Fibroblast of skin of scalp (primary cell): ENCODE measurements at regions not wholly inside any gene's neighbourhood (a gene's known extent, or its start where the extent isn't known, plus 50 kb on each side); places are given as distances from the start of the nearest gene placed in this dataset.
A peak's percentile ranks its signal among the peaks of the same experiment; 100 is the strongest.
"Not testable (repeated sequence)": the region's sequence is repeated elsewhere in the genome, so short reads cannot be mapped to it uniquely, and the experiment has no call there.

ENCODE experiments used
- DNase-seq: peaks from one replicate; pipeline ENCODE4 v3.0.0-alpha.2; 2013

DNA sequence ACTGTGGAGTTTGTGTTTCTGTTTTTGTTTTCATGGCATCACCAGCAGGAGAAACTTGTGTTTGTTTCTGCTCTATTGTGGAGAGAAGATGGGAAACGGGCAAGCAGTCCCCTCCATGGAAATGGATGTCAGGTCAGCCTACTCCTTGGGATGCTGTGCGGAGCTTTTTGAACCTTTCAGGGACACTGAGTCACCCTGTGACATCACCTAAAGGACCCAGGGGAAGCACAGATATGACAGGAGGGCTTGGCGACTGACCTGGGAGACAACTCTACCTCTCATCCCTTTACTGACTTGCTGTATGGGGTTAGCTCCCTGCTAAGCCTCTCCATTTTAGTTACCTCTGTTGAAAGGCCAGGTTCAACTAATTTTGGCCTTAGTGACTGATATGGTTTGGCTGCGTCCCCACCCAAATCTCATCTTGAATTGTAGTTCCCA lies 706.9 kb upstream of the TMEM132C start:
- no peak for DNase-seq

DNA sequence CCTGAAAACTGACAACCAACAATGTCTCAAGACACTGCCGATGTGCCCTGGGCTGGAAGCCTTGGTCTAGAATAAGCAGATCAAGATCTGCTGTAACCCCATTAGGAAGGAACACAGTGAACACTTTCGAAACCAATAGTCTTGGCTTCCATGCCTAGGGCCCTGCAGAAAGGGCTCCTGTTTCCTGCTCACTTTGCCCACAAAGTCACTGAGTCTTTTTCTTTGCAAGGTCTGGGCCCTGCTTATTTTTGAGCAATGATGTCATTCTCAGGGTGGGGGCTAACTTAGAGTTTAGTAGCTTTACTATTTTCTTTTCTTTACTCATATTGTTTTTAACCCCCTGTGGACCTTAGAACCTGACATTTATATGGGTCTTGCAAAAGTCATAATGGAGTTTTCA lies 704.2 kb upstream of the TMEM132C start:
- peak; percentile 8 for DNase-seq

DNA sequence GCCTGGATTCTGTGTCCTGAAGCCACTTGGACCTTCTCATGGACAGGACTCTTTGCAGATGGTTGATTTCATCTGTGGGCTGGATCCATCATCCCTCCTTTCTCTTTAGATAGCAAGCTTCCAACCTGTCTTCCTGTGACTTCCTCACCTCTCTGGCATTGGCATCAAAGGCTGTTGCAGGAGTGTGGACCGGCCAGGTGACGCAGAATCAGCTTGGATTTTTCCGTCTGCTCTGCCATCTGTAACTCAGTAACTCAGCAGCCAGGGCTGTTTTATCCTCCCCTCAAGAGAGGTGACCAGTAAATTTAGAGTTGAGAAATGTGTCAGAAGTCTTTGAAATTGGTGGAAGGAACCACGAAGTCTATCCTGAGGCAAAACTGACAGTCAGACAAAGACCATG lies 701.7 kb upstream of the TMEM132C start:
- no peak for DNase-seq

DNA sequence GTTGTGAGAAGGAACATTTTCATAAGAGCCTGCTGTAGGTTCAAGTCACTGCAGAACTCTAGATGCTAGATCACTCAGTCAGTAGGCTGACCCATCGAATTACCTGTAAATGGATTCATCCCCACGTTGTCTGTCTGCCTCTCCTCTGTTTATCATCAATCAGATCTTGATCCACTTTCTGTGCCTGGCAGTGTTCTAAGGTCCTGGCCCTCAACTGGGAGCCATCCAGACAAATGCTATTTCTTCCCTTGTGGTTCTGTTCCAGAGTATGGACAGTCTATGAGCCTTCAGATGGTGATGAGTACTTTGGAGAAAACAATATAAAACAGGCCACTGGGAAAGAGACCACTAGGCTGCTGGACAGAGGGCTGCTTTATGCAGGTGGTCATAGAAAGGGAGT lies 699.4 kb upstream of the TMEM132C start:
- no peak for DNase-seq

DNA sequence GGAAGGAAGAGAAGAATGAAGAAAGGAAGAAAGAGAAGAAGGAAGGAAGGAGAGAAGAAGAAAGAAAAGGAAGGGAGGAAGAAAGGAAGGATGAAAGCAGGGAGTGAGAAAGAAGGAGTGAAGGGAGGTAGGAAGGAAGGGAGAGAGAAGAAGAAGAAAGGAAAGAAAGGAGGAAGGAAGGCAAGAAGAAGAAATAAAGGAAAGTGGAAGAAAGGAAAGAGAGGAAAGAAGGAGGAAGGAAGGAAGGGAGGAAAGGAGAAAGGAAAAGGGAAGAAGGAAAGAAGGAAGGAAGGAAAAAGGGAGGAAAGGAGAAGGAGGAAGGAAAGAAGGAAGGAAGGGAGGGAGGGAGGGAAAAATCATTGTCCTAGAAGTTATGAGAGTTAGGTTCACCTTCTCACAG lies 696.6 kb upstream of the TMEM132C start:
- no peak for DNase-seq

DNA sequence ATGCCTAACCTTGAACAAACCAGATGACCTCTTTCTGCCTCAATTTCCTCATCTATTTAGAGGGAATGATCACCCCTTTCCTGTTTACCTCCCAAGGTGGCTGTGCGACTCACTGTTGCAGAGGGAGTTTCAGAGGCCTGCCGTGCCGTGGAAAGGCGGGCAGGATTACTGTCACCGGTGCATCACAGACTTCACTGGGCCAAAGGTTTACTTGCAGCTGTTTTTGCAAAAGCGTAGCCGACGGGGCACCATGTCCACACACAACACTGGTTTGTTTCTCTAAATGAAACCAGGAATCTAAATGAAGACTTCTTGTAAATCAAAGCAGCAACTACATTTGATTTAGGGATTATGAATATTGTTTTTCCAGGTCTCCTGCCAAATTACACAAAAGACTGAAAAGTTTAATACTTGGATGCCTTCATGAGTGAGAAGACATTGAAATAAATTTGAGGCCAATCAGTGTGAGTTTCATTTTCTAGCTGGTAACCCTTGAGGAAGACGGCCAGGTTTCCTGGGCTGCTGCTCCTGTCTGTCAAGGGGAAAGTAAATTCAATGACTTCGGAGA lies 696.1 kb upstream of the TMEM132C start:
- peak; percentile 15 for DNase-seq

DNA sequence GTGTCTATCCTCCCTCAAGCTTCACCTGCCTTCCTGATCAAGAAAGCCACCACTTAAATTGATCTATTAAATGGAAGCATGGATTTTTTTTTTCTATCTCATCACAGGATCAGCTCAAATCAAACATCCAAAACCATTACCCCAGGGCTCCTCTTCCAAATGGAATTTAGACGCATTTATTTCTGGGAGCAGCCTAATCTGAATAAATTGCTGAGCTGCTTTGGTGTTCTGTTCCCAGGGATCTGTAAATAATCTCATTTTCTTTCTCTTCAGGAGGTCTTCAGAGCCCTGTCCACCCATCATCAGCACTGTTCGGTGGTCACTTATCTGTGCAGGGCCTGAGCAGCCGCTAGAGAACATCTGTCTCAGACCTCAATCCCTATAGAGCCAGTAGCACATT lies 695.4 kb upstream of the TMEM132C start:
- DNase-seq: no peak

DNA sequence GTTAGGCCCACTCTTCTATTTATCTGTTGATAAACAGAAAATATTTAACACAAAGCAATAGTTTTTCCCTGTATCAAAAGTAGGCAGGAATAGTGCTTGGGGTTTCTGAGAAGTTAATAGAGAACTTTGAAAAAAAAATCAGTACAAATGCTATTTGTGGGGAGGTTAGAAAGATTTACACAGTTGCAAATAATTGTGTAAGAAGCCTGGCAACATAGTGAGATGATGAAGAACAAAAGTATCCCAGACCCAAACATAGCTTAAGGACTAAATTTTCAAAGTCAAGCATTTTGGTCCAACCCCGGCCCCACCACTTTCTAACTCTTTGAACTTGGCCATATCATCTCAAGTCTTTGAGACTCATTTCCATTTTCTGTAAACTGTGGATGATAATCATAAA lies 687.5 kb upstream of the TMEM132C start:
- no peak for DNase-seq

DNA sequence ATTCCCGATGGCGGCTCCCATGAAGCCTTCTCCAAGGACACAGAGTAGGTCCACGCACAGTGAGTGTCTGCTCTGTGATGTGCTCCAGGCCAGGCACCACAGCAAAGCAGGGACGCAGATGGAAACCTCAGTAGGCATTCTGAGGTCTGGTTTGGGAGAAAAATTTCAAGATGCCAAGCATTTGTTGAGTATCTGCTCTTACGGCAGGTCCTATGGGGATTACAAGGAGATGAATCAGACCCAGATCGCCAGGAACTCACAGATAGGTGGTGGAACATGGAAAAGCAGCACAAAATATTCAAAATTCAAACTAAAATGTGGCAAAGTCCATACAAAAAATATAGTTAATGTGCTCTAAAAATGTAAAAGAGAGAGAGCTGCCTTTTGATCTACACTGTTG lies 684.9 kb upstream of the TMEM132C start:
- DNase-seq: peak; percentile 31

DNA sequence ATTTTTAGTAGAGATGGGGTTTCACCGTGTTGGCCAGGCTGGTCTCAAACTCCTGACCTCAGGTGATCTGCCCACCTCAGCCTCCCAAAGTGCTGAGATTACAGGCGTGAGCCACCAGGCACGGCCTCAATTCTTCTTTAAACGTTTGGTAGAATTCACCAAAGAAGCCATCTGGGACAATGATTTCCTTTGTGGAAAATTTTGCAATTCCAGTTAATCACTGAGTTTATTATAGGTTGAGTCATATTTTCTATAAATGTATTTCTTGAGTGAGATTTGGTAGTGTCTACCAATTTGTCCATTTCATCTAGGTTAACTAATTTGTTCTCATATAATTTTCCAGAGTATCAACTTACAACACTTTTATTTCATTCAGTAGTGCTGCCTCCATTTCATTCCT lies 683.9 kb upstream of the TMEM132C start:
- no peak for DNase-seq

DNA sequence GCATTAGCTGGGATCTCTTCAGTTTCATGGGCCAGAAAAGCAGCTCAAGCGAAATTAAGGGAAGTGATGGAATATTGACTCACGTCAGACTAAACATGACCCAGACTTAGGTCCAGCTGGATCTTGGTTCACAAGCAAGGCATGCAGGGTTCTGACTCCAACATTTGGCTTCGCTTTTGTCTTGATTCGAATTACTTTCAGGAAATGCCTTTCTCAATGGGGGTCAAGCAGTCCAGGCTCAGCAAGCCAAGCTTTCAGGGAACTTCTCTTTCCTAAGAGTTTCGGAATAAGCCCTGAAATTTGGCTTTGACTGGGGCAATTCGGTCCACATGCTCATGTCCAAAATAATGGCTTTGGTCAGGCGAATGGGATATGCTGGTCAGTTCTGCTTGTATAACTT lies 678.7 kb upstream of the TMEM132C start:
- DNase-seq: peak; percentile 87

DNA sequence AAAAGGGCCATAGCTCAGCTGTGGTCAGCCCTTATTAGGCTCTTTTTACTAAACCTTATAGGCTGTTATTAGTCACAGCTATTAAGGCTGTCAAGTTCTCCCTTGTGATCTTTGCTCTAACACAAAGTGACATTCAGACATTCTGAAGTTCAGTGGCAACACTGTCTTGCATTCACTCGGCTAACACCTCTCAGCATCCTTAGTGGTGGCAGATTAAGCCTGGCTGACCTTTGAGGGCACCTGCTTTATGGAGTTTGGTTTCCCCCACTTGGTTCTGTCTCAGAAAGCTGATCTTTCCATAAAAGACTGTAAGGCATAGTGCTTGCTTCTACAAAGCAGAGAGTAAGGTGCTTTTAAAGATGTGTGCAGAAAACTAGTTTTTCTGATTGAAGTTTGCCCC lies 677.4 kb upstream of the TMEM132C start:
- no peak for DNase-seq

DNA sequence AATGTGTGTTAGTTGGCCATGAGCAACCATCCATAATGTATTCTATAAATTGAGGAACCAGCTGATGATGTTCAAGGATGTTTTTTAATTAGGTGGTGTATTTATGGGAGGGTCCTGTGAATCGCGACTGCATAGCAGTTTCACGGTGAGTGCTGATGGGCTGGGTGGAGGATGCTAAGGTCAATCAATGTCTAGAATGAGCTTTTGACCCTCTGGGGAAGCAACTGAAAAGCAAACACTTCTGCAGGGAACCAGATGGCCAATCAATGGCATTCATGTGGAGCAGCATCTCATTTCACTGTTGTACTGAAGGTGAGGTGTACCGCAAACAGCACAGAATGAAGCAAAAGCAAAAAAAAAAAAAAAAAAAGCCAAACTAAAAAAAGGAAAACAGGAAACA lies 676.1 kb upstream of the TMEM132C start:
- DNase-seq: no peak

DNA sequence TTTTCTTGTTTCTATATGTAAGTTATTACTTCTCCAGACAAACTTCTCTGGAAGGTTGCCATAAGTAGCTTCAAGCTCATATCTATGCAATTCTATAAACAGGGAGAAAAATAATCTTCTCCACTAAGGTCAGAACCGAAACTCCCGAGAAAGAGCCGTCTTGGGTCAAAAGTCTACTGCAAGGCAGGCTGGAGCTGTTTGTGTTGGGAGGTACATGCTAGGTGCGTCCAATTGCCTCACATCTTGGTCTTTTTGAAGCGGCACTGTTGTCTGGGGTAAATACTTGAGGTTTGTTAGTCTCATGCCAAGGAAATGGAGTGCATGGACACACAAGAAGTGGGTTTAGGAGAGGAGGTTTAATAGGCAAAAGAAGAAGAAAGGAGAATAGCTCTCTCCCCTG lies 674.7 kb upstream of the TMEM132C start:
- no peak for DNase-seq

DNA sequence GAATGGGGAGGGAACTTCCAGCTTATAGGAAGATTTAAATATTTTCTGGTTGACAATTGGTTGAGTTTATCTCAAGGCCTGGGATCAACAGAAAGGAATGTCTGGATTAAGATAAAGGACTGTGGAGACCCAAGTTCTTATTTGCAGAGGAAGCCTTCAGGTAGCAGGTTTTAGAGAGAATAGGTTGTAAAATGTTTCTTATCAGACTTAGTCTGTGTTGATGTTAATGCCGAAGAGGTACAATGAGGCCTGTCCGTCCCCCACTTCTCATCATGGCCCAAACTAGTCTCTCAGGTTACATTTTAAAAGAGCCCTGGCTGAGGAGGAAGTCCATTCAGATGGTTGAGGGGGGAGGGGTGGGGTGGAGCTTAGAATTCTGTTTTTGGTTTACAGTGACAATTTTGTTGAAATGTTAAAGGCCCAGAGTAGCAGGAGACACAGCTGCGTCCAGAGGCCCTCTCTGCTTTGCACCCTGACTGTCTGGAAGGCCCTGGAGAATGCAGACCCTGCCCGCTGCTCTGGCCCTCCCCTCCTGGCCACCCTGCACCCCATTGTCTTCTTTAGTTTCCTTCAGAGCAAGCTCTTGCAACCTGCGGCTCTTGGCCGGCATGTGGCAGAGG lies 672.5 kb upstream of the TMEM132C start:
- no peak for DNase-seq

DNA sequence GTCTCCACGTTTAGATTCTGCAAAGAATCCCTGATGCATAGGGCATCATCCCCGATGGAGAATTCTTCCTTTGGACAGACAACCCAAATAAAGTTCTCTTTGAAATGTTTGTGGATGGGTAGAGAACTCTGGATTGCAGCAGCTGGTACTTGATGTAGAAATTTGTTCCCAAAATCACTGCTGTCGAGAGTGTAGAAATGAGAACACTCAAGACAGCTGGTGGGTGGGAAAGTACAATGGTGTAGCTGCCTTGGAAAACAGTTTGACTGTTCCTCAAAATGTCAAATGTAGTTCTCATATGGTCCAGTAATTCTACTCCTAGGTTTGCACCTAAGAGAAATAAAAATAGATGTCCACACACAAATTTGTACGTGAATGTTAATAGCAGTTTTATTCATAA lies 671.5 kb upstream of the TMEM132C start:
- no peak for DNase-seq

DNA sequence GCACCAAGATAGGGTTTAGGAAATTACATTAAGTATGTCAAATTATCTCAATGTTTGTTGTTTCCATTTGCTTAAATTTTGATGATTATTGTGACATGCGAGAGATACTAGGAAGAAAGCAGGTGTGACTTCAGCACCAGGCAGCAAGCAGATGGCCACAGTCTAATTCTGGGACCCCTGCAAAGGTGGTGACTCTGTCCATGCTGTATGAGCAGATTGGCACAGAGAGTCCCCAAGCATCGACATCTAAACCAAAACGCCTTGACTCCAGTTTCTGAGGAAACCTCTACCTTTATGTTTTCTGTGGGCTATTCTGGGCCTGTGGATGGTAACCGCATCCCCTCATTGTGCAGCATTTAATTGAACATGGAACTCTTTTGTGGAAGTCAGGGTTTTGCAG lies 670.1 kb upstream of the TMEM132C start:
- DNase-seq: no peak

DNA sequence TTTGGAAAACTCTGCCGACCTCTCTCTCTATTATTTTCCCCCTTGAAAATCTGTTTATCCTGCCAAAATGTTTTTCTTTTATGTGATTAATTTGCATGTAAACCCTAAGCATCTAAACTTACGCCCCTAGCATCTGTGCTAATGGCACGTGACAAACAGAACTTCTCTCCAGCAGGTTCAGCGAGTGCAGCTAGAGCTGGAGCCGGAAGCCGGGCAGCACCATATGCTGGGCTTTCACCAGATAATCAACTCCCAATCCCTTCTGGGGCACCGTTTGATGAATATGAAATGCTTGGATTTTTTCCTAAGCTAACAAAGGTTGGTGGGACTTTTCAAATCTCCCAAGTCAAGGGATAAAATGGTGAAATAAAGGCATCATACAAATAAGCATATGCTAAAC lies 667.5 kb upstream of the TMEM132C start:
- no peak for DNase-seq

DNA sequence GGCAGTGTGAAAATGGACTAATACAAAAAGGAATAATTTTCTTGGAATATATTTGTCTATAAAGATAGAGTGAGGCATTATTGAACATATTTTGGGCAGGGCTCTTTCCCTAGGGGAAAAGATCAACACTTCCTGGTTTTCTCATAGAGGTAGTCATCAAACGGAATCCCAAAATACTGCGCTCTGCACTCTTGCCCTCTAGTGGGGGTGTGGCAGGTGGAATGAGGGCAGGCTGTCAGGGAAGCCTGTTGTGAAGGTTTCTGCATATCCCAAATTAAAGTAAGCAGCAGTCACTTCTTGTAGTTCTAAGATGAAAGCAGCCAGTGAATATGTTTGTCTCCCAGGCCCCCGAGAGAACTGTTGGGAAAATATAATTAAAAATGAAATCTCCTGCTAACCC lies 666.8 kb upstream of the TMEM132C start:
- DNase-seq: no peak

DNA sequence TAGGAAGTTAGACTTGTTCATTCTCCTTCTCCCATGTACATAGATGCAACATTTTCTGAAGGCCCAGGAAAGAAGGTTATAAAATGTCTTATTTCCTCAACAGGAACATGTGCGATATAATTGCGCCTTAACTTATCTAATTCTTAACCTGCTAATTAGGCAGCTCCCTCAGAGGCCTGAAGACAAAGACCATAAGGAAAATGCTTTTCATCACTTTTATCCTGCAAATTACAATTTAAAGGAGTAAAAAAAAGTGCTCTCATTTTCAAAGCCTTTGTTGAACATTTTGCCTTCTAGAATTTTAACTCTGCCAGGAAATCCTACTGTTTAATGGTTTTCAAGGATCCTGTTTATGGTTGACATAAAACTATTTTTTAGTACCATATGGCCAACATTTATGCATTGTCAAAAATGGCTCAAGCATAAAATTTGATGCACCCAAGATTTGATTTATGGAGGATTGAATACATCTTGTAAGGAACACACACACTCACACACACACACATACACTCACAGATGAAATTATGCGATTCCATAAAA lies 660.4 kb upstream of the TMEM132C start:
- DNase-seq: no peak

DNA sequence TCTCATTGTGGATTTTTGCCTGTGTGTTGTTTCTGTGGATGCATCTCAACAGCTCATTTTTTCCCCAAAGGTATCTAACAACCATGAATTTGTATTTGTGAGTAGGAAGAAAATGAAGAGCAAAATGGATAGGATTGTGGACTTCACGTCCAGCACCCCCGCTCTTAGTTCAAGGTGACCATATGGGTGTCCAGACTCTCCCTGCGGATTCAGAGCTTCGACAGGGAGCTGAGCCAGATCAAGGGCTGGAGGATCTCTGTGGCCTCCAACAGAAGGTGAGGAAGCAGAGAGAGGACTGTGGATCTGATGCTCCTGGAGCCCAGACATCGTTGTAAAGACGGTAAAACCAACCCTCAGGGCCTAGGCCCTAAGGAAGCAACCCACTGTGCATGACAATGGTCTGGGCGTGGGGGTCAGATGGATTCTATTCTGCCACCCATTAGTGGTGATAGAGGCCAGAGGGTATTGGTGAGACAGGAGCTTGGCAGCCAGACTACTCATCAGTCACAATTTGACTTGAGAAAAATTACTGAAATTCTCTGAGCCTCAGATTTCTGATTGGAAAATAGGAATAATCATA lies 659.7 kb upstream of the TMEM132C start:
- no peak for DNase-seq

DNA sequence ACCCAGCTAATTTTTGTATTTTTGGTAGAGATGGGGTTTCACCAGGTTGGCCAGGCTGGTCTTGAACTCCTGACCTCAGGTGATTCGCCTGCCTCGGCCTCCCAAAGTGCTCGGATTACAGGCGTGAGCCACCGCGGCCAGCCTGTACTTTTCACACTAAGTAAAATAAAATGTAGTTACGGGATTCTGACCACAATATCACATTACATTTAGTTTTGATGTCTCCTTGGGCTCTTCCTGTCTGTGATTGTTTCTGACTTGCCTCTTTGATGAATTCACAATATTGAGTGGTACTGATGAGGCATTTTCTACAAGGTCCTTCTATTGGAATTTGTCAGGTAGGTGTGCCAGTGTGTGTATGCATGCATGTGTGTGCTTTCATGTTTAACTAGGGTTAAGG lies 658.6 kb upstream of the TMEM132C start:
- DNase-seq: not testable (repeated sequence)

DNA sequence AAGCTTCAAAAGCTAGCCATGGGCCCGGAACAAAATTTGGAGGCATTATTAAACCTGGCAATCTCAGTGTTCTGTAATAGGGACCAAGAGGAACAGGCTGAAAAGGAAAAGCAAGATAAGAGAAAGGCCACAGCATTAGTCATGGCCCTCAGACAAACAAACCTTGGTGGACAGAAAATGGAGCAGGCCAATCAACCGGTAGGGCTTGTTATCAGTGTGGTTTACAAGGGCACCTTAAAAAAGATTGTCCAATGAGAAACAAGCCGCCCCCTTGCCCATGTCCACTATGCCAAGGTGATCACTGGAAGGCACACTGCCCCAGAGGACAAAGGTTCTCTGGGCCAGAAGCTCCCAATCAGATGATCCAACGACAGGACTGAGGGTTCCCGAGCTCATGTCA lies 653.9 kb upstream of the TMEM132C start:
- no peak for DNase-seq
